T-cell (primary cell): ENCODE measurements at regions not wholly inside any gene's neighbourhood (a gene's known extent, or its start where the extent isn't known, plus 50 kb on each side); places are given as distances from the start of the nearest gene placed in this dataset.

ENCODE experiments used
- ATAC-seq, 4 experiments: fragments of 200-7000 bp in 3 of 4; fragments of 150-1000 bp in 1 of 4; cut with Tn5 transposase; replicated peaks in 1 of 4; 1 replicate in 3 of 4; 2 replicates in 1 of 4; pipeline ENCODE4 v1.10.0; 2021; ENCODE audit warnings: moderate library complexity in 3 of 4, mild to moderate bottlenecking in 2 of 4, moderate number of reproducible peaks in 1 of 4
- CTCF ChIA-PET, 2 donors: fragments of 300-600 bp; sonication (Branson Sonifier 250); formaldehyde crosslinking; loops; one replicate each; lab custom pipeline; 2022; ENCODE audit warnings: antibody characterized with exemption in 2 of 2; lab: Charles Lee
- POLR2A ChIA-PET, 2 donors: fragments of 300-600 bp; sonication (Branson Sonifier 250); formaldehyde crosslinking; loops; one replicate each; lab custom pipeline; 2022; ENCODE audit warnings: antibody characterized with exemption in 2 of 2; lab: Charles Lee
- DNase-seq, 35 experiments: peaks; one replicate each; pipeline versions ENCODE4 v3.0.0 to v3.0.0-alpha.2; 2013 to 2023
- H3K27ac ChIP-seq: one replicate; pipeline ENCODE4 v1.5.1; 2013; ENCODE audit warnings: low read length
- H3K27me3 ChIP-seq, 2 experiments: replicated peaks in 1 of 2; 1 replicate in 1 of 2; 2 replicates in 1 of 2; pipeline versions ENCODE4 v1.6.1 to v1.7.0; 2013; ENCODE audit warnings: low read length in 1 of 2, mixed read lengths in 1 of 2; ENCODE audit not compliant: control insufficient read depth in 2 of 2, insufficient read depth in 2 of 2; ENCODE audit errors: extremely low read depth in 1 of 2
- H3K36me3 ChIP-seq, 2 donors: 1 replicate in 1 of 2; 2 replicates in 1 of 2; pipeline versions ENCODE4 v1.6.1 to v1.7.0; 2013; ENCODE audit warnings: low read length in 1 of 2; ENCODE audit not compliant: control insufficient read depth in 2 of 2, insufficient read depth in 1 of 2; ENCODE audit errors: extremely low read depth in 1 of 2
- H3K4me1 ChIP-seq, 2 experiments: 1 replicate in 1 of 2; 2 replicates in 1 of 2; pipeline versions ENCODE4 v1.6.1 to v1.7.0; 2013; ENCODE audit warnings: low read length in 2 of 2, mixed read lengths in 1 of 2; ENCODE audit not compliant: insufficient read depth in 2 of 2, control insufficient read depth in 1 of 2; ENCODE audit errors: extremely low read depth in 1 of 2
- H3K4me3 ChIP-seq, 2 donors: 1 replicate in 1 of 2; 2 replicates in 1 of 2; pipeline versions ENCODE4 v1.5.1 to v1.7.0; 2013; ENCODE audit warnings: mild to moderate bottlenecking in 2 of 2, low read length in 1 of 2, moderate library complexity in 1 of 2; ENCODE audit not compliant: control insufficient read depth in 1 of 2; ENCODE audit errors: extremely low read depth in 1 of 2
- H3K9me3 ChIP-seq: 2 replicates; pipeline ENCODE4 v1.7.0; 2013
- H3K27ac Mint-ChIP-seq, 2 donors: one replicate each; pipeline ENCODE4 v1.8.0; 2020 to 2021; ENCODE audit warnings: mild to moderate bottlenecking in 2 of 2, mixed read lengths in 2 of 2
- H3K27me3 Mint-ChIP-seq, 2 donors: one replicate each; pipeline ENCODE4 v1.8.0; 2021 to 2022; ENCODE audit warnings: mixed read lengths in 2 of 2
- H3K36me3 Mint-ChIP-seq: one replicate; pipeline ENCODE4 v1.8.0; 2021; ENCODE audit warnings: mixed read lengths
- H3K4me1 Mint-ChIP-seq, 3 donors: one replicate each; pipeline ENCODE4 v1.8.0; 2020 to 2022; ENCODE audit warnings: mixed read lengths in 3 of 3, mild to moderate bottlenecking in 1 of 3
- H3K4me3 Mint-ChIP-seq, 3 donors: one replicate each; pipeline ENCODE4 v1.8.0; 2020 to 2022; ENCODE audit warnings: mild to moderate bottlenecking in 3 of 3, mixed read lengths in 3 of 3, moderate library complexity in 3 of 3
- H3K9me3 Mint-ChIP-seq, 3 donors: one replicate each; pipeline ENCODE4 v1.8.0; 2020 to 2022; ENCODE audit warnings: mixed read lengths in 3 of 3
- WGBS: methylation state at CpG from one replicate; pipeline ENCODE4 v1.1.5; 2013; ENCODE audit warnings: missing lambda C conversion rate; ENCODE audit not compliant: insufficient coverage; 5-methylcytosine and 5-hydroxymethylcytosine counted together

DNA sequence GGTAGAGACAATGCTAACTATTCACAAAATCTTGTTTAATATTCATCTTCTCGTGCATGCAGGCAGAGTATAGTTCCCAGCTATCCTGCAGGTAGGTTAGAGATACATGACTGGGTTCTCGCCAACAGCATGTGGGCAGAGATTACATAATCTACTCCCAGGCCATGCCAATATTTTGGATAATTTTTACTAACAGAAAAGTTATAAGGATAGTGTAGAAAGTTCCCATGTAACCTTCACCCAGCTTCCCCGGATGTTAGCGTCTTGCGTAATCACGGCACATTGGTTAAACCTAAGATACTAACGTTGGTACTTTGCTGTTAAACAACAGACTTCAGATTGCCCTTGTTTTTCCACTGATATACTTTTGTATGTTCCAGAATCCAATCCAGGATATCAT lies 215.5 kb upstream of the LARGE1 start:
- Histone ChIP-seq H3K36me3 (no peaks in the 10 kb centered on the region), H3K27ac (no peak overlapping the region), H3K4me3 (no peak overlapping the region), H3K4me1 (no peaks in the 10 kb centered on the region), H3K27me3 (no peaks in the 10 kb centered on the region), H3K9me3 (no peaks in the 10 kb centered on the region)
- ATAC-seq: no peak
- DNase-seq: no peak
- Mint-ChIP-seq H3K4me1 (no peaks in the 10 kb centered on the region), H3K27ac (no peak overlapping the region), H3K36me3 (no peaks in the 10 kb centered on the region), H3K4me3 (no peak overlapping the region), H3K9me3 (peaks cover 0 to 8% (median 7%) of the 10 kb centered on the region in 3 donors), H3K27me3 (peaks cover 0 to 2% of the 10 kb centered on the region in 2 donors)
- POLR2A ChIA-PET: no interaction called here
- WGBS: 93% methylated on average over 3 of the region's 7 CpGs
- CTCF ChIA-PET: no interaction called here

DNA sequence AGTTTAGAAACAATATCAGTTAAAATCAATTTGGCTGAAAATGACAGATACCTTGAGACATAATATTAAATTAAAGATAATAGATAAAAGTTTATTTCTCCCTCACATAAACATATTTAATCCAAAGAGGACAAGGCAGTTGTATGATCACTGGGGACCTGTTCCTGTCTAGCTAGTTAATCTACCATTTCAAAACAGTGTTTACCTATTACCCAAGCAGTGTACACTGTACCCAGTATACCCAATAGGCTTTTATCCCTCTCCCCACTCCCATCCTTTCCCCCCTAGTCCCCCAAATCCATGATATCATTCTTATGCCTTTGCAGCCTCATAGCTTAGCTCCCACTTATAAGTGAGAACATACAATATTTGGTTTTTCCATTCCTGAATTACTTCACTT lies 229.7 kb upstream of the LARGE1 start:
- Histone ChIP-seq H3K4me3 (no peak overlapping the region), H3K27ac (no peak overlapping the region), H3K36me3 (no peaks in the 10 kb centered on the region), H3K9me3 (peaks cover 3% of the 10 kb centered on the region), H3K27me3 (no peaks in the 10 kb centered on the region), H3K4me1 (no peaks in the 10 kb centered on the region)
- Mint-ChIP-seq H3K9me3 (peaks cover 11 to 26% (median 25%) of the 10 kb centered on the region in 3 donors), H3K4me3 (no peak overlapping the region), H3K4me1 (no peaks in the 10 kb centered on the region), H3K27me3 (no peaks in the 10 kb centered on the region), H3K27ac (no peak overlapping the region), H3K36me3 (no peaks in the 10 kb centered on the region)
- ChIA-PET POLR2A (no interaction called here), CTCF (no interaction called here)
- DNase-seq (no peak), ATAC-seq (no peak)

DNA sequence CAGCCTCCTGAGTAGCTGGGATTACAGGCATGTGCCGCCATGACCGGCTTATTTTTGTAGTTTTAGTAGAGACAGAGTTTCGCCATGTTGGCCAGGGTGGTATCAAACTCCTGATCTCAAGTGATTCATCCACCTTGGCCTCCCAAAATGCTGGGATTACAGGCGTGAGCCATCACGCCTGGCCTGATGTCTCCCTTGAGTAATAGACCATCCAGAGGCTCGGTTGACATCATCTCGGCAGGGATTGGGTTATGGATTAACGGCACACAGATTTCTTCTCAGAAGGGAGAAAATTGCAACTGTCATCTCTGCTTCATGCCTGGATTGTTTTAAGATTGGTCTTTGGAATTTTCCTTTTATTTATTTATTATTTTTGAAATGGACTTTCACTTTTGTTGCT lies 239.2 kb upstream of the LARGE1 start:
- CTCF ChIA-PET: no interaction called here
- H3K27me3 ChIP-seq: no peaks in the 10 kb centered on the region
- no peak overlapping the region for H3K4me3 ChIP-seq
- 80% methylated on average over 1 of the region's 8 CpGs for WGBS
- no peak for ATAC-seq
- no peak for DNase-seq
- POLR2A ChIA-PET: no interaction called here
- Mint-ChIP-seq H3K4me1 (no peaks in the 10 kb centered on the region), H3K27ac (no peak overlapping the region), H3K36me3 (no peaks in the 10 kb centered on the region), H3K9me3 (peaks cover 0 to 11% (median 2%) of the 10 kb centered on the region in 3 donors), H3K27me3 (no peaks in the 10 kb centered on the region), H3K4me3 (no peak overlapping the region)
- no peaks in the 10 kb centered on the region for H3K9me3 ChIP-seq
- no peaks in the 10 kb centered on the region for H3K4me1 ChIP-seq
- H3K27ac ChIP-seq: no peak overlapping the region
- no peaks in the 10 kb centered on the region for H3K36me3 ChIP-seq

DNA sequence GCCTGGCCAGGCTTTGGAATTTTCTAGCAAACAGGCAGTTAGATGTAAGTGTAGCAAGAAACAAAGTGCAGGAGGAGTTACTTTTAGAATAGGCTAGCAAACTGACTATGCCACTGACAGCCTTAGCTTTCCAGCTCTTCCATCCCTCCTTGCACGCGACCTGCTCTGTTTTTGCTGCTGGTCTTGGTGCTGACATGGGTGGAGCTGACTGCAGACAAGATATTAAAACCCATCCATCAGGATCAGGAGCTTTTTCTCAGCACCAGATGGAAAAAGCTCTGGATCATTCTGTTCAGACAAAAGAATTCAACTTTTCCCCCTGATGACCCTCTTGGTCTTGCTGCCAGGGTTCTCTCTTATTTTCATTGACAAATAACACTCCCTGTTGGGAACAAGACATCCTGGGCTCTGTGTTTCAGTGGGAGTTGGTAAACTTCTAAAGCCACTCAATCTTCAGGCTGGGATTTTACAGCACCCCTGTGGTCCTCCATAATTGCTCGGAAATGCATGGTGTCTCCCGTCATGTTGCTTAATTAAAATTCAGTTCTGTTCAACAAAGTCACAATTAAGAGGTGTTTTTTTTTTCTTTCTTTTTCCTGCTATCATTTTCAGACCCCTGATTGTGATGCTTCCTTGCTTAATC lies 240.0 kb upstream of the LARGE1 start:
- no peak overlapping the region for H3K4me3 Mint-ChIP-seq
- H3K27ac Mint-ChIP-seq: no peak overlapping the region
- H3K4me1 Mint-ChIP-seq: no peaks in the 10 kb centered on the region
- CTCF ChIA-PET: no interaction called here
- no peaks in the 10 kb centered on the region for H3K36me3 ChIP-seq
- no peaks in the 10 kb centered on the region for H3K27me3 Mint-ChIP-seq
- 60% methylated on average over 1 of the region's 4 CpGs for WGBS
- no peaks in the 10 kb centered on the region for H3K4me1 ChIP-seq
- H3K4me3 ChIP-seq: no peak overlapping the region
- H3K9me3 ChIP-seq: no peaks in the 10 kb centered on the region
- peaks cover 0 to 9% (median 2%) of the 10 kb centered on the region in 3 donors for H3K9me3 Mint-ChIP-seq
- POLR2A ChIA-PET: no interaction called here
- H3K27me3 ChIP-seq: no peaks in the 10 kb centered on the region
- H3K36me3 Mint-ChIP-seq: no peaks in the 10 kb centered on the region
- DNase-seq: no peak
- H3K27ac ChIP-seq: no peak overlapping the region
- ATAC-seq: no peak

DNA sequence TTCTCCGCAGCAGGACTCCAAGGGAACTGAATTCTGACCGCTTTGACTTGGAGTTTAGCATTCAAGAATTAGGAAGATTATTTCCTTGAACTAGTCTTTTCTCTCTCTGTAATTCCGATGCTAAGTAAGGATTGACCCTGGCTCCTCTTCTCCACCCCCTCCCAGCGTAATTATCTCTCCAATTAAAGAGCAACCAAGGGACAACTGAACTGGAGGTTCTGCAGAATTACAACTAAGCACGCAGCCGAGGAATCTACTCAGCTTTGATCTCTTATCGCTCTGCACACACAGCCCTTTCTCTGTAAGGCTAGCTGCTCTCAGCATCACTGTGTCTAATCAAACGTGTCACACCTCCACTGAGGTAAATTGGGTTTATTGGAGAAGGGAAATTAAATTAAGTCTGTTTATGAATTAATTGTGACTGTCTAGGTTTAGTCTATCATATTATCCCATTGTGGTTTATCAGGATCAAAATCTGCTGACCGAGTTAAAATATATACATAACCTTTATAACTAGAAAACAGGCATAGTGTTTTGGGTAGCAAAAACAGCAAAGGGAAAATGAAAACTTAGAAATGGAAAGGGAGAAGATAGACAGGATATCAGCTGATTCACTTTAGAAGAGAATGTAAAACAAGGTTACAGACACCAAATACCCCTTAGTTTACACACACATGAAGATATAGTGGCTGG lies 241.3 kb upstream of the LARGE1 start:
- H3K4me3 Mint-ChIP-seq: no peak overlapping the region
- H3K27ac Mint-ChIP-seq: no peak overlapping the region
- Histone ChIP-seq H3K27me3 (no peaks in the 10 kb centered on the region), H3K27ac (no peak overlapping the region), H3K9me3 (no peaks in the 10 kb centered on the region), H3K4me1 (no peaks in the 10 kb centered on the region), H3K36me3 (no peaks in the 10 kb centered on the region), H3K4me3 (no peak overlapping the region)
- ATAC-seq (no peak), DNase-seq (no peak)
- H3K4me1 Mint-ChIP-seq: no peaks in the 10 kb centered on the region
- H3K9me3 Mint-ChIP-seq: peaks cover 0 to 9% (median 2%) of the 10 kb centered on the region in 3 donors
- 61% methylated on average over 3 of the region's 9 CpGs for WGBS
- no peaks in the 10 kb centered on the region for H3K36me3 Mint-ChIP-seq
- ChIA-PET POLR2A (no interaction called here), CTCF (no interaction called here)
- H3K27me3 Mint-ChIP-seq: no peaks in the 10 kb centered on the region

DNA sequence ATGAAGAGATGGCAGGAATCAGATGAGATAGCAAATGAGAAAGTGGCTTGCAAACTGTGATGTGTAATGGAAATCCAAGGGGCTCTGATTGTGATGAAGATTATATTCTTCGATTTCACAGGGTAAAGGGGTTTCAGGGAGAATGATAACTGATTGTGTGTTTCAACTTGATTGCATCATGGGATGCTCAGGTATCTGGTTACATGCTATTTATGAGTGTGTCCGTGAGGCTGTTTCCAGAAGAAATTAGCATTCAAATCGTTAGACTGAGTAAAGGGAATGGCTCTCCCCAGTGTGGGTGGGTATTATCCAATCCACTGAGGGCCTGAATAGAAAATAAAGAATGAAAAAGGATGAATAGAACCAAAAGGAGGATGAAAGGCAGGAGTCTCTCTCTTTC lies 278.7 kb upstream of the LARGE1 start:
- ATAC-seq: no peak
- no peaks in the 10 kb centered on the region for H3K27me3 Mint-ChIP-seq
- H3K27ac Mint-ChIP-seq: no peak overlapping the region
- no peaks in the 10 kb centered on the region for H3K36me3 Mint-ChIP-seq
- no peak overlapping the region for H3K4me3 ChIP-seq
- ChIA-PET POLR2A (no interaction called here), CTCF (no interaction called here)
- no peaks in the 10 kb centered on the region for H3K9me3 ChIP-seq
- H3K9me3 Mint-ChIP-seq: no peaks in the 10 kb centered on the region
- H3K36me3 ChIP-seq: no peaks in the 10 kb centered on the region
- WGBS: 50% methylated on average over 3 of the region's 3 CpGs
- H3K4me1 Mint-ChIP-seq: no peaks in the 10 kb centered on the region
- no peaks in the 10 kb centered on the region for H3K4me1 ChIP-seq
- no peak for DNase-seq
- no peaks in the 10 kb centered on the region for H3K27me3 ChIP-seq
- no peak overlapping the region for H3K4me3 Mint-ChIP-seq
- H3K27ac ChIP-seq: no peak overlapping the region
